Stimulated activated naive CD8-positive, alpha-beta T cell treated with anti-CD3 and anti-CD28 coated beads, Interleukin-15, amount 100 ng/mL, for 72 hours (primary cell): ENCODE measurements at regions not wholly inside any gene's neighbourhood (a gene's known extent, or its start where the extent isn't known, plus 50 kb on each side); places are given as distances from the start of the nearest gene placed in this dataset.

Experiments used
- ATAC-seq: fragments of 150-1000 bp; cut with Tn5 transposase; 2 replicates; pipeline ENCODE4 v1.10.0; 2021; ENCODE audit warnings: mild to moderate bottlenecking, moderate library complexity
- DNase-seq, 2 donors: peaks; one replicate each; pipeline ENCODE4 v3.0.0; 2021 to 2022
- H3K27ac Mint-ChIP-seq, 2 donors: one replicate each; pipeline ENCODE4 v1.8.0; 2022; ENCODE audit warnings: mild to moderate bottlenecking in 2 of 2, mixed read lengths in 2 of 2, moderate library complexity in 2 of 2
- H3K27me3 Mint-ChIP-seq: one replicate; pipeline ENCODE4 v1.8.0; 2022; ENCODE audit warnings: mixed read lengths
- H3K4me1 Mint-ChIP-seq: one replicate; pipeline ENCODE4 v1.8.0; 2022; ENCODE audit warnings: mild to moderate bottlenecking, mixed read lengths
- H3K4me3 Mint-ChIP-seq, 2 donors: one replicate each; pipeline ENCODE4 v1.8.0; 2022; ENCODE audit warnings: mild to moderate bottlenecking in 2 of 2, mixed read lengths in 2 of 2, moderate library complexity in 1 of 2
- H3K9me3 Mint-ChIP-seq, 2 donors: one replicate each; pipeline ENCODE4 v1.8.0; 2022; ENCODE audit warnings: mixed read lengths in 2 of 2

DNA sequence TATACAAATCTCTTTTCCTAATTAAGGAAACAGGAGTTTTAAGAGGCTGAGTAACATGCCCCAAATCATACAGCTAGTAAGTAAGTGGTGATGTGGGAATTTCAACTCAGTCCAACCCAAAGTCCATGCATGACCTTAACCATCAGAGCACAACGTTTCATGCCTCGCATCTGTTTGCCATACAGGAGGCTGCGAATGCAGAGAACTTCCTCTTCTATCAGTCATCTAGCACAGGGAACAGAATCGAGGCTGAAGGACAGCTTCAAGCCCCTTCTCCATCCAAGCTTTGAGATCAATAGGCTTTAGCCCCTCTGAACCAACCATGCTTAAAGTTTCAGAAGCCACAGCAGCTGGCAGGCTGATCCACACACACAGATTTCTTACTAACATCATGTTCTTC lies 113.2 kb downstream of the MAFB start:
- no peaks in the 10 kb centered on the region for H3K4me1 Mint-ChIP-seq
- no peak for DNase-seq
- H3K4me3 Mint-ChIP-seq, result no peak overlapping the region
- ATAC-seq, result no peak
- H3K27me3 Mint-ChIP-seq, result no peaks in the 10 kb centered on the region
- no peaks in the 10 kb centered on the region for H3K9me3 Mint-ChIP-seq
- H3K27ac Mint-ChIP-seq, result peak overlapping the region in 1 of 2 donors; percentile 17

DNA sequence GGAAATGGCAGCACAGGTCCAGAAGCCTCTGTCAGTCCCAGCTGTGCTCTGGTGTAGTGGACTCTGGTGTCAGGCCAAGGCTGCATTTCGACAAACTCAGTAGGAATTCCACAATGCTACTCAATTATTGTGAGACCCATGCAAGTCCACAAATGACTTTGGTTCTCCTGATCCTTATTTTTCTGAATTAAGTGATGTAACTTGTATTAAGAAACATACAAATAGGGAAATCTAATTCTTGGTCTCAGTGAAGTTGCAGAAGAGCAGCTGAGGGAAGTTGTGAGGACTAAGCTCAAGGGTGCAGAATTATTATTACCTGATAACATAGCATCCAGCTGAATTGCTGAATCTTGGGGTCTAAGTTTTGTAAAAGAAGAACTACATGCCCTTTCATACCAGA lies 116.8 kb downstream of the MAFB start:
- Mint-ChIP-seq H3K27ac (no peak overlapping the region), H3K9me3 (no peaks in the 10 kb centered on the region), H3K4me3 (no peak overlapping the region), H3K4me1 (no peaks in the 10 kb centered on the region), H3K27me3 (no peaks in the 10 kb centered on the region)
- DNase-seq (no peak), ATAC-seq (no peak)

DNA sequence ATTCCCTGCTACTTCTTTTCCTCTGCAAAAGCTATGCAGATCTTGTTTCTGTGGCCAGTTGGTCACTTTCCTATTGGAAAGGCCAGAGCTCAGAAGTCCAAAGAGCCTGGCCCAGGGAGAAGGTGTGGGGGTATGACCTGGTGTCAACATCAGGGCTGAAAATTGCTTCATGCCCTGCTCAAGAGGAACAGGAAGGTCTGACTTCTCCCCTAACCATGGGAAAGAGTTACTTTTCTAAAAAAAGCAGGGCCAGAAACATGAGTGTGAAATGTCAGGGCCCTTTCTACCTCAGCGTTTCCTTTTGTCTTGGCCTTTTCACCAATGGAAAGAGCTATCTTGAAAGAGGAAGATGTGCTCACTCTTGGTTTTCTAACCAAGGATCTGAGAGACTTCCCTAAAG lies 117.4 kb downstream of the MAFB start:
- H3K4me3 Mint-ChIP-seq, result no peak overlapping the region
- DNase-seq, result no peak

DNA sequence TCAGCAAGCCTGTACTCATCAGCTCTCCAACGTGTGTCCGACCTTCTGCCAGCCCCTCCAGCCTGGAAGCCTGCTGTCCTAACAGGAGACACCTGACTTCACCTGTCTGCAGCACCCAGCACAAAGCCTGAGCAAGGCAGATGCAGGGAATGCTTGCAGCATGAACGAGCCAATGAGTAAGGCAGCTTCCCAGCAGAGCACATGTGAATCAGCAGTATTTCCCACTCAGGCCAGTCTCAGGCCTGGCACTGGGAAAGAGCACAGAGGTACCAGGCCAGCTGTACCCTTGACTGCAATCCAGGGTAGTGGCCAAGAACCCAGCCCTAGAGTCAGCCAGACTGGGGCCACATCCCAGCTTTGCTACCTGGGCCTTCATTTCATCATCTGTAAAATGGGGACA lies 120.8 kb downstream of the MAFB start:
- DNase-seq (no peak), ATAC-seq (no peak)
- H3K27ac Mint-ChIP-seq, result peak overlapping the region in 1 of 2 donors; percentile 19

More for the DNA sequence above, 117.4 kb downstream of the MAFB start:
- Mint-ChIP-seq H3K9me3 (no peaks in the 10 kb centered on the region), H3K27me3 (no peaks in the 10 kb centered on the region), H3K4me1 (no peaks in the 10 kb centered on the region), H3K27ac (no peak overlapping the region)
- ATAC-seq, result no peak

DNA sequence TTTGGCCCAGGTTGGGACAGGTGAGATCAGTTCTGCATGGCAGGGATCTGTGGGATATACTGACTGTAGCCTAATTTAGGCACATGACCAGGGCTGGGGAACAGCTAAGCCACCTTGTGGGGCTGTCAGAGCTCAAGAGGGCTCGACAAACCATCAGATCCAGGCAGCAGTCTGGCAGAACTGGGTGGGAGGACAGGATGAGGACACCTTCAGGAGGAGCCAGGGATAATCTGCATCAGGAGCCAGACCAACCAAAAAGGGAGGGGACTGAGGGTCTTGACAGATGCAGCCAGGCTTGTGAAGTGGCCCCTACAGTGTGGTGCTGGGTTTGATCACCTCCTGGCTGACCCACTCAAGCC lies 123.4 kb downstream of the MAFB start:
- Mint-ChIP-seq H3K4me3 (no peak overlapping the region), H3K4me1 (no peaks in the 10 kb centered on the region), H3K27ac (no peak overlapping the region), H3K27me3 (peaks cover 8% of the 10 kb centered on the region), H3K9me3 (no peaks in the 10 kb centered on the region)
- ATAC-seq (no peak), DNase-seq (no peak)

More for the DNA sequence above, 120.8 kb downstream of the MAFB start:
- Mint-ChIP-seq H3K9me3 (no peaks in the 10 kb centered on the region), H3K4me1 (no peaks in the 10 kb centered on the region), H3K4me3 (no peak overlapping the region), H3K27me3 (peaks cover 8% of the 10 kb centered on the region)

DNA sequence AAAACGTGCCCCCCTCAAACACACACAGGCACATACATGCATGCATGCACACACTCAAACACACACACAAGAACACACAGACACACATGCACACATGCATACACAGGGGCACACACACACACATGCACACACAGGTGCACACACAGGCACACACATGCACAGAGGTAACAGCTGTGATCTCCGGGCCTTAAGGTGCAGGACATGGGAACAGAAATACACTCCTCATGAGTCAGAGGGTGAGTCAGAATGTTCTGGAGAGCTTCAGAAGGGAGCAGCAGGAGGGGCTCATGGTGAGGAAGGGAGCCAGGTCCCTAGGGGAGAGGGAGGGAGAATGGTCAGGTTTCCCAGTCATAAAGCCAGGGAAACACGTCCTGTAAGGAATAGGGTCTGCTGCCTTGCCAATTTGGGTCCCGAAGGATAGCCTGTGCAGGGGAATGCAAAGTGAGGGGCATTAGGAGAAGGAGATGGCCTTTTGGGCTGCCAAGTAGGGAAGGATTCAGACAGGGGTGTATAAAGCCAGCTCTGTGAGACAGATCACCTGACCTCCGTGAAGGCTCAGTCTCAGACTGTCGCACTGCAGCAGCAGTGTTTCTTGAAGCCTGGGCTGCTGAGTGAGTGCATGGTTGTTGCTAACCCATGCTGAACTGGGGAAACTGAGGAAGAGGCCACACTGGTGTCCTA lies 123.9 kb downstream of the MAFB start:
- Mint-ChIP-seq H3K9me3 (no peaks in the 10 kb centered on the region), H3K27ac (no peak overlapping the region), H3K27me3 (peaks cover 8% of the 10 kb centered on the region), H3K4me3 (no peak overlapping the region), H3K4me1 (no peaks in the 10 kb centered on the region)
- DNase-seq (no peak), ATAC-seq (no peak)

DNA sequence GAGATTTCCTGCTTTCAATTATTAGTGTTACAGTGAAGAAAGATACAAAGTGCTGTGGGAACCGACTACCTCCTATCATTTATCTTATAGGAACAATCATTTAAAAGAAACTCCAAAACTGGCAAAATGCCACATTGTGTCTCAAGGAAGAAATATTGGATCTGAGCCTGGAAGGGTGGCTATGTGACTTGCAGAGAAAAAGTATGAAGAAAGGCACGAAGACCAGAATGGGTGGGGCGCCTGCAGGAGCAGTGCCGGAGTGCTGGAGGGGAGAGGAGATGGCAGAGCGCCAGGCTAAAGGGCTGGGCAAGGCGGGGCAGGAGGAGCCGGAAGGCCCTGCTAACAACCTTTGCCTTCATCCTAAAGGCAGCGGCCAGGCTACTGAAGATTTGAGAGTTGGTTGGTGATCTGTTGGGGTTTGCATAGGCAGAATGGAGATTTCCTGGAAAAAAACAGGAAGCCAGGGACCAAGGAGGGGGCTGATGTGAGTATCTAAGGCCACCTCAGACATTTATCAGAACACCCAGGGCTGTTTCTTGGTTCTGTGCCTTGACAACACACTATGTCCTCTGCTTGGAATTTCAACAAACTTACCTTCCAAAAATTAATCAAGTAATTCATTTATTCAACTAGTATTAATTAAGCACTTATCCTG lies 125.6 kb downstream of the MAFB start:
- Mint-ChIP-seq H3K27ac (no peak overlapping the region), H3K4me1 (no peaks in the 10 kb centered on the region), H3K27me3 (peaks cover 8% of the 10 kb centered on the region), H3K9me3 (no peaks in the 10 kb centered on the region), H3K4me3 (no peak overlapping the region)
- ATAC-seq, result no peak
- no peak for DNase-seq

DNA sequence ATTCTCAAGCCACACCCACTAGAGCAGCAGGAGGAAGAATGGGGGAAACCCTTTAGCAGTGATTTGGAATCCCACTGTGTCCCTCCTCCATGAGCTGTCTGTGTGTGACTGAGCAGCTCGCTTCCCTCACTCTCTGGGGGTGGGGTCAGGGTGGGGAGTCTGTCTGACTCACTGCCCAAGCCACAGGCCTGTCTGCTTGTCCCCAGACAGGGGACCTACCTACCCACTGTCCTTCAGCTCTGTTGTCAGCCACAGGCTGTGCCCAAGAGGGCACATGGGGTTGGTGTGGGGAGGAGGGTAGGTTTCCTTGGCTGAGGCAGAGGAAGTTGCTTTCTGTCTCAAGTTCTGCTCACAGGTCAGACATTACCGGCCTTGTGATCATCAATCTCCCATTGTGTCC lies 127.0 kb downstream of the MAFB start:
- peaks cover 8% of the 10 kb centered on the region for H3K27me3 Mint-ChIP-seq
- no peak overlapping the region for H3K4me3 Mint-ChIP-seq
- no peak overlapping the region for H3K27ac Mint-ChIP-seq
- ATAC-seq, result no peak
- H3K9me3 Mint-ChIP-seq, result no peaks in the 10 kb centered on the region
- H3K4me1 Mint-ChIP-seq, result no peaks in the 10 kb centered on the region
- no peak for DNase-seq

DNA sequence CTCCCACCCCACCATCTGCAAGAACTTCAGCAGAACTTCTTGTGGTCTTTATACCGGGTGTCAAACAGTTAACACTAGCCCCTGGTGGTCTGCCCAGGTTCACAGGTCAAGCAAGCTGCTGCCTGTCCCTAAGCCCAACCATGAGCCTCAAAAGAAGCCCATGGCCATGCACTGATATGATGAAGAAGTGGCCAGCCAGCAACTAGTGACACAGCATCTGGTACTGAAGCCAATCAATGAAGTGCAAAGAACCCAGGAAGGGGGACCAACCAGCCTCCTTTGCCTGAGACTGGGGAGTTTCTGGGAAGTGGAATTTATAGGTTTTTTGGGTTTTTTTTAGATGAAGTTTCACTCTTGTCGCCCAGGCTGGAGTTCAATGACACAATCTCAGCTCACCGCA lies 127.8 kb downstream of the MAFB start:
- H3K27ac Mint-ChIP-seq, result no peak overlapping the region
- H3K9me3 Mint-ChIP-seq, result no peaks in the 10 kb centered on the region
- no peak for ATAC-seq
- H3K4me3 Mint-ChIP-seq, result no peak overlapping the region
- no peak for DNase-seq
- H3K27me3 Mint-ChIP-seq, result peaks cover 8% of the 10 kb centered on the region
- no peaks in the 10 kb centered on the region for H3K4me1 Mint-ChIP-seq

DNA sequence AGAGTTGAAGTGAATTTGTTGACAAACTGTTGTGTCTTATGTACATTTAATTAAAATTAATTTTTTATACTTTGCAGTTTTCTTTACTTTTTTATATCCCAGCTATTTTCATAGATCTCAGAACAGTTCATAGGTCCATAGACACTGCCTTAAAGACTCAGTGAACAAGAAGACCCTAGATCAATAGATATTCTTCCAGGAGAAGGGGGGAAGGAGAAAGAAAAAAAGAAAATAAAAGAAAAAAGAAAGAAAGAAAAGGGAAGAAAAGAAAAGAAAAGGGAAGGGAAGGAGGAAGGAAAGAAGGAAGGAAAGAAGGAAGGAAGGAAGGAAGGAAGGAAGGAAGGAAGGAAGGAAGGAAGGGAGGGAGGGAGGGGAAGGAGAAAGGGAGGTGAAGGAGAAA lies 130.8 kb downstream of the MAFB start:
- Mint-ChIP-seq H3K27ac (peak overlapping the region in 1 of 2 donors; percentile 47), H3K27me3 (peaks cover 15% of the 10 kb centered on the region), H3K4me1 (no peaks in the 10 kb centered on the region), H3K4me3 (no peak overlapping the region), H3K9me3 (peaks cover 12 to 14% of the 10 kb centered on the region in 2 donors)
- ATAC-seq (no peak), DNase-seq (no peak)

DNA sequence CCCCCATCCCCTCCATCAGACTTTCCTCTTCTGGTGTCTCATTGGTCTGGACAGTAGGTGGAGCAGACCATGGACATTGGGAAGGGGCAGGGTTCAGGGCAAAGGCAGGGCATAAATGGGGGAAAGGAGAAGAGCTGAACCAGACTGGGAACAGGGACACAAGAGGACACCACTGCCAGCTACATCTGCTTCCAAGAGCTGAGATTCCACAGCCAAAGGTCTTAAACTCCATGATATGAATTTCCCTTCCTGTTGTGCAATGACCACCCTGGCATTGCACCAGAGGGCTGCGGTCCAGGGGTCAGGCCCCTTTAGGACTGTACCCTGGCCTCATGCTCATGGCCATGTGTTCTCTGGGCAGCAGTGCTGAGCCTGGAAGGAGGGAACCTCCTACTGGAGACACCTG lies 137.9 kb downstream of the MAFB start:
- Mint-ChIP-seq H3K4me3 (no peak overlapping the region), H3K4me1 (no peaks in the 10 kb centered on the region), H3K27ac (no peak overlapping the region), H3K9me3 (peaks cover 12 to 14% of the 10 kb centered on the region in 2 donors), H3K27me3 (peaks cover 24% of the 10 kb centered on the region)
- DNase-seq (no peak), ATAC-seq (no peak)

DNA sequence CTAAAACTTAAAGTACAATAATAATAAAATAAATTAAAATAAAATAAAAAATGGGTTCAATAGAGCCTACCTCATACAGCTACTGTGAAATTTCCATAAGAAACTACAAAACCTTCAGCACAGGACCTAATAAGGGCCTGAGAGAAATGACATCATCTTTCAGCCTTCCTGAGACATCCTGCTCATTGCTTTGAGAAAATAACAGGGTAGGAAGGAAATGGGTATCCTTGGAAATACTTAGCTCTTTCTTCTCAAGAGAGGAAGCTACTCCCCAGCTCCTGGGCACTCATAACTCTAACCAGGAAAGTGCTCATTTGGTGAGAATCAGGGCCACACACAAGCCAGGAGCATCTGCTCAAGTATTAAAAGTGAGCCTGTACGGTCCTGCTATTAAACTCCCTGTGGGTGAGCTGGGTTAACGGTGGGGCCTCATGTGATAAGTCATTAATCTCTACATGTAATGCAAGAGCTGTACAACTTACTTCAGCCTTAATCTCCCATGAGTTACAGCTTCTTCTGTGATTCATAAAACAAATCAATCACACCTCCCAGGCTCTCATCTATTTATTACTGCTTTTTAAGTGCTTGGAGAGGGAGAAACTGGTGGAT lies 141.4 kb downstream of the MAFB start:
- DNase-seq (no peak), ATAC-seq (no peak)
- H3K4me1 Mint-ChIP-seq, result no peaks in the 10 kb centered on the region
- H3K9me3 Mint-ChIP-seq, result no peaks in the 10 kb centered on the region
- no peak overlapping the region for H3K27ac Mint-ChIP-seq
- no peak overlapping the region for H3K4me3 Mint-ChIP-seq
- peaks cover 9% of the 10 kb centered on the region for H3K27me3 Mint-ChIP-seq

DNA sequence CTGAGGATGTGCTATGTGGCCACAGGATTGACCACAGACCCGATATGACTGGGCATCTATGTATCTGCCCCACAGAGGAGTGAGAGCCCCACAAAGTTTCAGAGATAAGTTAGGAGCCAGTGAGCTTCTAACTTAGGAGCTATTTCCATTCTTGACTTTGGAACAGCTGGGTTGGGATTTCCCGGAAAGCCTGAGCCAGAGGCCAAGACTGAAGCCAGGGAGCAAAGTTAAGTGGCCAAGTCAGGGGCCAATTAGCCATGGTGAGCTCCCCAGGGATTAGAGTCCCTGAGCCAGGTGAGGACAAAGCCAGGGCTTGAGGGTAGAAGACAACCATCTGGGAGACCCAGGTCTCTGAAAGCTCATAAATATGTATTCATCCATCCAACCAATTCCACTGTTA lies 143.6 kb downstream of the MAFB start:
- Mint-ChIP-seq H3K4me1 (no peaks in the 10 kb centered on the region), H3K9me3 (no peaks in the 10 kb centered on the region), H3K4me3 (no peak overlapping the region), H3K27ac (no peak overlapping the region), H3K27me3 (peaks cover 2% of the 10 kb centered on the region)
- ATAC-seq (no peak), DNase-seq (no peak)

DNA sequence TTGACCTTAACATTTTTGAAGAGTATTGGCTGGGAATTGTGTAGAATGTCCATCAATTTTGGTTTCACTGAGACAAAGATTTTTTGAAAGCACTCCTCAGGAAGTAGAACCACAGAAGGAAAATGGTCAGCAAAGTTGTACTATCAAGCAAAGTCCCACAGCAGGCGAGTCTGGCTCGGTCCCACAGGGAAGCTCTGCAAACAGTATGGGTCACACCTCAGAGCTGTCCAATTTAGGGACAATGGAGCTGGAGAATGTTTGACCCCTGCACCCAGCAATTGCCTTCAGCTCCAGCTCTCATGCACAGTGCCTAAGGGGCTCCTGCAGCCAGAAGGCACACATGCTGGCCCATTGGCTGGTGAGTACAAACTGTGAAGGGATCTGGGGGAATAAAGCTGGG lies 147.0 kb downstream of the MAFB start:
- Mint-ChIP-seq H3K9me3 (no peaks in the 10 kb centered on the region), H3K27ac (no peak overlapping the region), H3K4me3 (no peak overlapping the region), H3K27me3 (no peaks in the 10 kb centered on the region), H3K4me1 (no peaks in the 10 kb centered on the region)
- ATAC-seq, result no peak
- DNase-seq, result no peak

DNA sequence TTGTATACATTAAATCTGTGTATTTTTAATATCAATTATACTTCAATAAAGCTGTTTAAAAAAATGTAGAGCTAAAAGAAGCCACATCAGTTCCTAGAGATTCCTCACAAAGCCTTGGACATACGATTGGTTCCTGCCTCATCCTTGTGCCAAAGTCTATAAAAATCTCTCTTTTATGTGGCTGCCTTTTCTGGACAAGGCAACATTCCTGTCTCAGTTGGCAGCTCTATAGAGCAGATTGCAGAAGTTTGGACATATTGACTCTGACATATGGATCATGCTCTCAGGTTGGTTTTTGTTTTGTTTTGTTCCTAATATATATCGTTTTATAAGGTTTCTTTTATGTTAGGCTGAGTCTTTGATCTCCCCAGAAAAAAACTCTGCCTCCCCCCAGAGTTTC lies 148.9 kb downstream of the MAFB start:
- H3K27me3 Mint-ChIP-seq, result no peaks in the 10 kb centered on the region
- H3K4me3 Mint-ChIP-seq, result no peak overlapping the region
- no peaks in the 10 kb centered on the region for H3K4me1 Mint-ChIP-seq
- ATAC-seq, result no peak
- H3K27ac Mint-ChIP-seq, result no peak overlapping the region
- H3K9me3 Mint-ChIP-seq, result no peaks in the 10 kb centered on the region
- DNase-seq, result no peak

DNA sequence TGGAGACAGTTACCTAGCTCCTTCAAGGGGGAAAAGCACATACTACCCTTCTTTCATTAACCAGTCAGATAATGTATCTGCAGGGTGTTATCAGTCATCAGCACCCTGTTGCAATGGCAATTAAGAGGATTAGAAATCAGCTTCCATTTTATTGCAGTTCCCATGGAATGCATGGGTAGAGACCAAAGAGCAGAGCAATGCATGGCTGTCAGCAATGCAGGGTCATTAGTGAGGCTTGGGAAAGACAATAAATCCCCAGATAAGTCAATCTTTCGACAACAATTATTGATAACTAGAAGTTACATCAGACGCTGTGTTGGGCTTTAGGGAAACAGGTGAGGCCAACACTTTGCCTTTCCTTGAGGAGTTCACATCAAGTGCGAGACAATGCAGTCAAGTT lies 150.9 kb downstream of the MAFB start:
- H3K4me1 Mint-ChIP-seq, result no peaks in the 10 kb centered on the region
- H3K9me3 Mint-ChIP-seq, result peaks cover 5 to 6% of the 10 kb centered on the region in 2 donors
- DNase-seq (no peak), ATAC-seq (no peak)
- no peak overlapping the region for H3K27ac Mint-ChIP-seq
- no peaks in the 10 kb centered on the region for H3K27me3 Mint-ChIP-seq
- H3K4me3 Mint-ChIP-seq, result no peak overlapping the region
